PC-3 (cell line): ENCODE measurements at regions not wholly inside any gene's neighbourhood (a gene's known extent, or its start where the extent isn't known, plus 50 kb on each side); places are given as distances from the start of the nearest gene placed in this dataset.

ENCODE experiments used
- ATAC-seq: fragments of 200-7000 bp; cut with Tn5 transposase; 2 replicates; pipeline ENCODE4 v1.9.1; 2020; ENCODE audit warnings: mild to moderate bottlenecking, moderate library complexity
- BruUV-seq: library from RNA; stranded (reverse); fragments of 400-500 nt; replicated peaks from 2 replicates; lab custom pipeline; 2021; lab: Mats Ljungman, UMichigan
- CTCF ChIA-PET: fragments of 300-600 bp; sonication (Branson Sonifier 250); formaldehyde crosslinking; loops from one replicate; lab custom pipeline; 2022; ENCODE audit warnings: antibody characterized with exemption; lab: Charles Lee
- POLR2A ChIA-PET: fragments of 300-600 bp; sonication (Branson Sonifier 250); formaldehyde crosslinking; loops from one replicate; lab custom pipeline; 2022; ENCODE audit warnings: antibody characterized with exemption; ENCODE audit not compliant: unreplicated experiment; lab: Charles Lee
- DNase-seq: peaks from one replicate; pipeline ENCODE4 v3.0.0-alpha.2; 2015
- H2AFZ ChIP-seq: fragments of 300-600 bp; sonication (generic); 2 replicates; pipeline ENCODE4 v1.6.0; 2016; ENCODE audit warnings: antibody characterized with exemption, low read length
- H3F3A ChIP-seq: fragments of 300-600 bp; sonication (generic); one replicate; pipeline ENCODE4 v1.6.0; 2017; ENCODE audit warnings: antibody characterized with exemption, low read length, control low read depth, mild to moderate bottlenecking; ENCODE audit not compliant: unreplicated experiment
- H3K27ac ChIP-seq: fragments of 300-600 bp; sonication (generic); 2 replicates; pipeline ENCODE4 v1.5.1; 2016; ENCODE audit warnings: mild to moderate bottlenecking, low read length
- H3K27me3 ChIP-seq: fragments of 300-600 bp; sonication (generic); 2 replicates; pipeline ENCODE4 v1.6.1; 2016; ENCODE audit warnings: low read length, mixed read lengths
- H3K36me3 ChIP-seq: fragments of 300-600 bp; sonication (generic); 2 replicates; pipeline ENCODE4 v1.6.1; 2016; ENCODE audit warnings: low read depth, mixed run types, low read length, mixed read lengths
- H3K4me1 ChIP-seq: fragments of 300-600 bp; sonication (generic); 2 replicates; pipeline ENCODE4 v1.5.1; 2016; ENCODE audit warnings: low read length; ENCODE audit not compliant: insufficient read depth
- H3K4me2 ChIP-seq: fragments of 300-600 bp; sonication (generic); 2 replicates; pipeline ENCODE4 v1.6.0; 2016; ENCODE audit warnings: low read length
- H3K4me3 ChIP-seq: fragments of 300-600 bp; sonication (generic); 2 replicates; pipeline ENCODE4 v1.5.1; 2016; ENCODE audit warnings: mild to moderate bottlenecking, low read length, mixed read lengths
- H3K79me2 ChIP-seq: fragments of 300-600 bp; sonication (generic); 2 replicates; pipeline ENCODE4 v1.6.1; 2017; ENCODE audit warnings: low read length, mixed read lengths
- H3K9ac ChIP-seq: fragments of 300-600 bp; sonication (generic); 2 replicates; pipeline ENCODE4 v1.6.0; 2016; ENCODE audit warnings: mild to moderate bottlenecking, low read length
- H3K9me2 ChIP-seq: fragments of 300-600 bp; sonication (generic); replicated peaks from 2 replicates; pipeline ENCODE4 v1.6.1; 2016; ENCODE audit warnings: mixed run types, low read length, mixed read lengths
- H3K9me3 ChIP-seq: fragments of 300-600 bp; sonication (generic); 2 replicates; pipeline ENCODE4 v1.6.1; 2016; ENCODE audit warnings: low read length, mixed read lengths
- H4K20me1 ChIP-seq: fragments of 300-600 bp; sonication (generic); 2 replicates; pipeline ENCODE4 v1.6.1; 2016; ENCODE audit warnings: low read length, mixed read lengths
- EZH2 ChIP-seq: fragments of 300-600 bp; sonication (generic); IDR thresholded peaks from one replicate; pipeline ENCODE4 v1.6.1; 2017; ENCODE audit warnings: antibody characterized with exemption, mild to moderate bottlenecking, low read length; ENCODE audit not compliant: unreplicated experiment
- EZH2phosphoT487 ChIP-seq: fragments of 300-600 bp; sonication (generic); IDR thresholded peaks from 2 replicates; pipeline ENCODE4 v1.6.1; 2018; ENCODE audit warnings: mild to moderate bottlenecking, antibody characterized with exemption, low read length, borderline replicate concordance
- intact Hi-C: fragments of 100-400 bp; cut with micrococcal nuclease; formaldehyde crosslinking; loops from 2 replicates; pipeline ENCODE4 v1.9.0; 2023
- TF ChIP-seq, protein P1 (sequence below): fragments of 300-600 bp; sonication (generic); conservative IDR thresholded peaks from 2 replicates; pipeline ENCODE4 v1.5.1; 2017; ENCODE audit warnings: antibody characterized with exemption, low read depth, mild to moderate bottlenecking, low read length

DNA sequence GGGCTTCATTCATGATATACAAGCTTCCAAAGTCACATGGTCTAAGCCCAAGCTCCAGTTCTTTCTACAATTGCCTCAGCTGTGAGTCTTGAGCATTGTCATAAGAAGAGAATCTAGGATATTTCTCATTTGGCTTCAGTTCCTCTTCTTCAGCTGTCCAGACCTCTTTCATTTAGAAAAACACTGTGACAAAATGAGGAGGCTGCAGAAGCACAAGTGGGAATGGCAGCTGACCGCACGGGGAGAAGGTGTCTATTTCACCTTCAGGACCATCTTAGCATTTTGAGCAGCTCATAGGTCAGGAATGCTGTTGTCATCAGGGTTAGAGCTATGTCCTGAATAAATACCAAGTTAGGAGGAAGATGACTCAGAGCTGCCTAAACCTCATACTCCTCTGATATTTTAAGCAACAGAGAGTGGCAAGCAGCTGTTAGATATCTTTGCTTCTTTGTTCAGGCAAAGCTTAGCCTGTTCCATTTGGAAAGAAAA is 390.1 kb upstream of the CITED2 start:
- Histone ChIP-seq H3K4me2 (peak overlapping the region; percentile 78), H3K9me3 (no peaks in the 10 kb centered on the region), H4K20me1 (no peaks in the 10 kb centered on the region), H2AFZ (no peak overlapping the region), H3K4me1 (peaks cover 47% of the 10 kb centered on the region), H3K27me3 (no peaks in the 10 kb centered on the region), H3K36me3 (no peaks in the 10 kb centered on the region), H3K9ac (peak overlapping the region; percentile 43; the same call in 1 of the 2 replicates), H3K9me2 (no peaks in the 10 kb centered on the region), H3K79me2 (no peaks in the 10 kb centered on the region), H3F3A (peaks cover 10% of the 10 kb centered on the region), H3K4me3 (peak overlapping the region; percentile 43; the same call in 1 of the 2 replicates), H3K27ac (peak overlapping the region; percentile 79)
- ChIA-PET POLR2A (interaction anchor here (0.7 to 1.6 kb wide), 2 partner anchors 390 to 437 kb away, joined by 3 to 9 read pairs; partner anchors contain the start of gene CITED2), CTCF (interaction anchor here (0.6 kb wide), 1 partner anchor 1216 kb away, joined by 4 read pairs; no protein-coding TSS in a partner anchor)
- no TSS peak for BruUV-seq
- intact Hi-C loops, result loop anchor here (2.0 to 10.0 kb wide), 4 partner anchors 22 to 390 kb away; partner anchors contain the start of gene CITED2
- DNase-seq, result peak; percentile 88
- TF ChIP-seq, protein P1, sequence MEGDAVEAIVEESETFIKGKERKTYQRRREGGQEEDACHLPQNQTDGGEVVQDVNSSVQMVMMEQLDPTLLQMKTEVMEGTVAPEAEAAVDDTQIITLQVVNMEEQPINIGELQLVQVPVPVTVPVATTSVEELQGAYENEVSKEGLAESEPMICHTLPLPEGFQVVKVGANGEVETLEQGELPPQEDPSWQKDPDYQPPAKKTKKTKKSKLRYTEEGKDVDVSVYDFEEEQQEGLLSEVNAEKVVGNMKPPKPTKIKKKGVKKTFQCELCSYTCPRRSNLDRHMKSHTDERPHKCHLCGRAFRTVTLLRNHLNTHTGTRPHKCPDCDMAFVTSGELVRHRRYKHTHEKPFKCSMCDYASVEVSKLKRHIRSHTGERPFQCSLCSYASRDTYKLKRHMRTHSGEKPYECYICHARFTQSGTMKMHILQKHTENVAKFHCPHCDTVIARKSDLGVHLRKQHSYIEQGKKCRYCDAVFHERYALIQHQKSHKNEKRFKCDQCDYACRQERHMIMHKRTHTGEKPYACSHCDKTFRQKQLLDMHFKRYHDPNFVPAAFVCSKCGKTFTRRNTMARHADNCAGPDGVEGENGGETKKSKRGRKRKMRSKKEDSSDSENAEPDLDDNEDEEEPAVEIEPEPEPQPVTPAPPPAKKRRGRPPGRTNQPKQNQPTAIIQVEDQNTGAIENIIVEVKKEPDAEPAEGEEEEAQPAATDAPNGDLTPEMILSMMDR, result no peak
- no peak for TF ChIP-seq EZH2
- no peak for TF ChIP-seq EZH2phosphoT487
- ATAC-seq, result peak; percentile 84

DNA sequence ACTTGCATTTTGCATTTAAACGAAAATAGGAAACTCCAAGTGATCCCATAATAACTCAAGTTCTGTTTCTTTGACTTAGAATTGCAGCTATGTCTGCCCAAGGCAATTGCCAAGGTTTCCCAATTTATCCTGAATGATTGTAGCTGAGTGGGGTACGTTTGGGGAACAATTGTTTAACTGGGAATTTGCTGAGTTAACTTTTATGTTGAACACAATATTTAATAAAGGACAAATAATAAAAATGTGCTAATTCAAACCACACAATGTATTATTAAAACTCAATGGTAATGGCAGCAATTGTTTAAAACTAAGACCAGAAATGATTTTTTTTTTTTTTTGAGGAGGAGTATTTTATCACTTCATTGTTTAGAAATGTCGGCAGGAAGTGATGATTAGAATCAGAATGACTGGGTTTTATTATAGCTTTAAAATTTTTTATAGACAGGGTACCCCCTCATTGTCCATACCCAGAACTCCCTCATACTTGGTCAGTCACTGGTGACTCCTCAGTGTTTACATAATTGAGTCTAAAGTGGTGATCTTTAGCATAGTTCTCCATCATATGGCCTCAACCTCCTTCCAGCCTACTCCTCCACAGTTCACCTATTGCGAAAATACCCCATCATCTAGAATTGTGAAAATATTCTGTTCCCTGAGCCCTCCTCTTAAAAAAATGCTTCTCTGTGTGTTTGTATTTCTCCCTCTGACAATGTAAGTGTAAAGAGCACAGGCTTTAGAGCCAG is 389.2 kb upstream of the CITED2 start:
- BruUV-seq, result no TSS peak
- CTCF ChIA-PET, result no interaction called here
- ATAC-seq, result peak; percentile 73
- H3K4me2 ChIP-seq, result peak overlapping the region; percentile 78
- no peaks in the 10 kb centered on the region for H3K9me3 ChIP-seq
- H3K4me3 ChIP-seq, result peak overlapping the region; percentile 15; the same call in 1 of the 2 replicates
- no peaks in the 10 kb centered on the region for H3K79me2 ChIP-seq
- peaks cover 47% of the 10 kb centered on the region for H3K4me1 ChIP-seq
- peak; percentile 75 for DNase-seq
- POLR2A ChIA-PET, result interaction anchor here (0.6 to 1.6 kb wide), 2 partner anchors 18 to 389 kb away, joined by 3 to 9 read pairs; partner anchors contain the start of gene CITED2
- no peaks in the 10 kb centered on the region for H4K20me1 ChIP-seq
- peak overlapping the region; percentile 16; the same call in 1 of the 2 replicates for H3K9ac ChIP-seq
- H2AFZ ChIP-seq, result no peak overlapping the region
- intact Hi-C loops, result loop anchor here (2.0 to 10.0 kb wide), 4 partner anchors 21 to 389 kb away; partner anchors contain the start of gene CITED2
- no peaks in the 10 kb centered on the region for H3K36me3 ChIP-seq
- peak overlapping the region; percentile 79 for H3K27ac ChIP-seq
- H3K9me2 ChIP-seq, result no peaks in the 10 kb centered on the region
- H3F3A ChIP-seq, result peaks cover 10% of the 10 kb centered on the region
- no peaks in the 10 kb centered on the region for H3K27me3 ChIP-seq
- TF ChIP-seq EZH2 (no peak), EZH2phosphoT487 (no peak)
- TF ChIP-seq, protein P1, result no peak
